CD1c-positive myeloid dendritic cell (primary cell): ENCODE measurements at regions not wholly inside any gene's neighbourhood (a gene's known extent, or its start where the extent isn't known, plus 50 kb on each side); places are given as distances from the start of the nearest gene placed in this dataset.
A peak's percentile ranks its signal among the peaks of the same experiment; 100 is the strongest.
"Not testable (repeated sequence)": the region's sequence is repeated elsewhere in the genome, so short reads cannot be mapped to it uniquely, and the experiment has no call there.

Experiments used
- DNase-seq: peaks from one replicate; pipeline ENCODE4 v3.0.0-alpha.2; 2016; ENCODE audit errors: extremely low spot score

DNA sequence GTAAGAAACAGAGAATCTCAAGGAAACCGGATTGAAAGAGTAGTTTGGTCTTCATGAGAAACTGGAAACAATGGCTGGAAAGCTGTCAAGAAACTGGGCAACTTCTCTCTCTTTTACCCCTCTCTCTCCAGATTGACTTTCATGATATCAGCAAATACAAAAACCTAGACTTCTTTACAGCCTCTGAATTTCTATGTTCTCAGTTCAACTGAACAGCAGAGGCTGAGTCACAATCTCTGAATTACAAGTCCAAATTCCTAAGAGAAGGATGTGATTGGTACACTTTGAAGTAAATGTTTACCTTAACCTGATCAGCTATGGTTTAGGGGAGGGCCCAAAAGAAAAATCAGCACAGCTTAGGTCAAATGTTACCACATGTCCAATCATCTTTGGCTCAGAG lies 974.9 kb downstream of the RPA4 start:
- no peak for DNase-seq

DNA sequence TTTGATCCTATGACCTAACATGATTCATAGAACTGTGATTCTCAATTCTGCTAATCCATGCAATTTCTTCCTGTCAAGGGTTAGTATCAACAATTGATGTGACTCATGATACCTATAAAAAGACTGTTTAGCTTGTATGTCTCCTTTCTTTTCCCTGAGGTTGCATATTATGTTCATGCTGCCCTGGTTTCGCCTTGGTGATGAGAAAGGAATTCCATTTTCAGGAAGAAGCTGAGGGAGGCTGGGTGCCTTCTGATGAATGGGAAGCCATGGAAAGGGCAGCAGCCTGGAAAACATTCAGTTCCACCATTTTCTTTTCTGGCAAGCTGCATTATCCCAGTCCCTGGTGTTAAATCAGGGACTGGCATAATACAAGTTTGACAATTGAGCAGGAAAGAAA lies 976.5 kb downstream of the RPA4 start:
- no peak for DNase-seq

DNA sequence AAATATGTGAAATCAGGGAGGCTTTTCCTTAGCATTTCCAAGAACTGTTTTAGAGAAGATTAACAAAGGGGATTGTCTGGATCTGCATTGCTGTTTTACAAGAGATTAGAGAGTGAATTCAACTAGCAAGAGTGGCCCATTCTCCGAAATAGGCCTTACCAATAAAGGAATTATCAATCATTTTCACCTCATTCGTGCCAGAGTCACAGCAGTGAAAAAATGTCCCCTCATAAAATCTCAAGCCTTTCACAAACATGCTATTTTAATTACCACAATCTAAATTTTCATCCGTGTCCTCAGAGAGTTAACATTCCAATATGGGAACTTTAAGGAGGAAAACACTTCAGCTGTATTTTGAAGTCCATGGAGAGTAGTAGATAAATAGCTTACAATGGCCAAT lies 979.6 kb downstream of the RPA4 start:
- DNase-seq = no peak

DNA sequence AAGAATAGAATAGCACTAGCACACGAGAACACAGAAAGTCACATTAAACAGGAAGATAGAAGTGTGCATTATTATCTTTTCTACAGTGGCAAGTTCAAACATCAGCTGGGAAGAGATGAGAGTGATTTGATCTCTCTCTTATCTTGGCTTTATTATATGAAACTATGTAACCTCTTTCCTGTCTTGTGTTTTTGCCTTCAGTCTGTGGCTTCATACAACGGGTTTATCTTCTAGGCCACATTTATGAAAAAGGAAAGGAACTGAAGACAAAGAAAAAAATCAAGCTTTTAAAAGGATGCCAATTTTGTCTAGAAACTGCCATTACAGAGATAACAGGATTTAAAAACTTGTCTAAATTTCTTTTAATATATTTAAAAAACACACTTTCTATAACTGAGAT lies 983.6 kb downstream of the RPA4 start:
- DNase-seq = no peak

DNA sequence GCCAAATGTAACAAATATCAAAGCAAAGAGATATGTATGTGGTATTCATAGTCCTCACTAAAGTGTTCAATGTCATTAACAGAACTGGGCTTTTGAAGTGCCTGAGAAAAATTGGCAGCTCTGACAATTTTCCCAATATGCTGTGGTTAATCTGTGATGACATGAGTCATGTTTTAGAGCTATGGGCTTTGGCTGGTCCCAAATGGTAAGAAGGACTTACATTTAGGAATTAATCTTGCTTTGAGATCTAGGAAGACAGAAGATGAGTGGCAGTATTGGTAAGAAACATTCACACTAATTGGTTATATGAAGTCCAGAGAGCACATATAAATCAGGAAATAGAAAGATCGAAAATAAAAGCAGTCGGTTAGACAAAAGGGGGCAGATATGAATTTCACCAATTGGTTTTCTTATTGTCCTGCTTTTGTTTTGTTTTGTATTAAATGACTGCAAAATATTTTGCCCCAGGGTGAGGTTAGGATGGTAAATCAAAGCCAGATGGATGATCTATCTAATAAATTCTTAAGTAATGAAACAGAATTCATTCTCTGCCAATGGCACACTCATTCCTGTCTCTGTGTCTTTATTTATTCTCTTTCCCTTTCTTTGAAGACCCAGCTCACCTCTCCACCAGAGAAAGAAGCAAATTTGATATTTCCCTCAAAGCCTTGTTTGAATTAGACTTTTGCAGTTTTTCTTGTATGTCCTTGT lies 993.1 kb downstream of the RPA4 start:
- DNase-seq = no peak

DNA sequence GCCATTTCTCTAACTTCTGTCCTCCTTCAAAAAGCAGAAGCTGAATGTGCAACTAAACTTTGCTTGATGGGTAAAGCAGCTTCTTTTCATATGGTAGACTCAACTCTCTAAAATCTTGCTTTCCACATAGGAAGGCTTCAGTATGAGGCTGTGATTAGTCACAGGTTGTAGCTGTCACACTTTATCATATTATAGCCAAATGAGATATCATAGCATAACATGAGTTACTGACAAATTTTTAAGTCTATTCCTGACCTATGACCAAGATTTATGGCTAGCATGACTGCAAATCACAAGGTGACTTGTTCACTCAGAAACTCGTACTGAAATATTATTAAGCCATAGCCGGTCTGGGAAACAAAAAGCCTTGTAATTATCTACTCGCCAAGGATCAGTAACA lies 998.6 kb downstream of the RPA4 start:
- no peak for DNase-seq

DNA sequence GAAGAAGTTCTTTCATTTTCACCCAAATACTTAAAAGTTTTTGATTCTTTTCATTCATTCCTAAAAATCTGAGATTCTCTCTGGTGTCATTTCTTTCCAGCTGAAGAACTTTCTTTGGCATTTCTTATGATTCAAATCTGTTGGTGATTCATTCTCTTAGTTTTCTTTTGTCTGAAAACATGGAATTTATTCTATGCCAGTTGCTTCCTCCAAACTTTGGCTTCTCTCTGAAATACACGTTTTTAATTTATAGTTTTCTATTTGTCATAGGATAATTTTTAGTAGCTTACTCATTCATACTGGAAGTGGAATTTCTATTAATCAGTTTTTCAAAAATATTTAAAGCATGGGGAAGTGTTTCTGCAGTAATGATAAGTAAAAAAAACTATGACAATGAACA lies 1012.0 kb downstream of the RPA4 start:
- no peak for DNase-seq

DNA sequence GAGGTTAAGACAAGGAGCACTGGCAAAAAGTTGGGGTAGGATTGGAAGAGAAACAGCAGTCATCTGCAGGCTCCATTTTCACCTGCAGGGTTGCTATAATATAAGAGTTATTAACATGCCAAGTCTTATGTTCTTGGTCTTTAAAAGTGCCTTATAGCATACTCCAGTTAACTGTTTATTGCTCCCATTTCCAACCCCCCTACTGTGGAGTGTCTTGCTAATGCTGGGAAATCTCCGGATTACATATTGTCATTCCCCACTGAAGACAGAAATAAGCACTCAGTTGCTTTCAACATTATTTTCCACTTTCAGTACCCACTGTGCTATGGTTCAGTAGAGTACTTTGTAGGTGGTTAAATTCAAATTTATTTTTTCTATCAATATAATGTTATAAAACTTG lies 1014.3 kb downstream of the RPA4 start:
- no peak for DNase-seq

DNA sequence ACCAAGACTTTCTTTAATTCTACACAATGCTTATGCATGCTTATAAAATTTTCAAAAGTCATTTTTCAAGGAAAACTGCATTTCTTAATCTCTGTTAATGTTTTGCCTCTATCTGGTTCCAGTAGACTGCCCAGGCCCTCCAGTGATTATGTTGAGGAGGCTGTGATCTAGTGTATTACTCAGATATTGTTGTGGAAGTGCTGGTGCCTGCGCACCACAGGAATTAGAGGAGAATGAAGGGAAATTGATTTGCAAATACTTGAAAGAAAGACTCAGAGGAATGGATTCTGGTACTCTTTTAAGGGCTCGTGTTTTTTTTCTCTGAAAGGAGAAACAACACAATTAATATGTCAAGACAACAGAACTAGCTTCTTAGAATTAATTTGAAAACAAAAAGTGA lies 1015.1 kb downstream of the RPA4 start:
- DNase-seq = no peak

DNA sequence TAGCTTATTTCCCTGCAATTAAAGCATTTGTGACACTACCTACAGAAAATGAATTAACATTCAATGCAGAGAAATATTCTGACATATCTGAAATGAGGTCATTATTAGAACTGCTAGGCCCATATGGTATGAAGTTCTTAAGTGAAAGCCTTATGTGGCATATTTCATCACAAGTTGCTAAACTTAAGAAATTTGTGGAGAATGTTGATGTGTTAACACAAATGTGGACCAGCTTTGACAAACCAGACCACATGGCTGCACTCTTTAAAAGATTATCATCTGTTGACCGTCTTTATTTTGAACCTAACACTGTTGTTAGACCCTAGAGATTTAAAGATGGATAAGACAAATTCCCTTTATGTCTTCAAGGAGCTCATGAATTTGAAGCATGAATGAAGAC lies 1024.1 kb downstream of the RPA4 start:
- DNase-seq = no peak

DNA sequence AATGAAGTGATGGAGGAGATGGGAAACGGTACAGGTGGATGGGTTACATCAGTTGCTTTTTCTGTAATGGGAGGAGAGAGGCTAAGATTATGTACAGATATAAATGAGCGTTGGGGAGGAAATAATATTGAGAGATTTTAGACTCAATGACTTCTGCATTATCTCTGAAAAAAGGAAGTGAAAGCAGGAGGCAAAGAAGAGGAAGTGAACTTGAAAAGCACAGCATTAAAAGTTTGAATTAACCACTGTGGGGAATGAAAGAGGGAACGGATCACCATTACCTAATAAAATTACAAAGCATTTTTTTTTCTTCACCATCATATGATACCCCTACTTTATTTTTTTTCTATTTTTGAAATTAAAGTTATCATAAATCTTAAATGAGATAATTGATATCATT lies 1025.5 kb downstream of the RPA4 start:
- peak; percentile 56 for DNase-seq

DNA sequence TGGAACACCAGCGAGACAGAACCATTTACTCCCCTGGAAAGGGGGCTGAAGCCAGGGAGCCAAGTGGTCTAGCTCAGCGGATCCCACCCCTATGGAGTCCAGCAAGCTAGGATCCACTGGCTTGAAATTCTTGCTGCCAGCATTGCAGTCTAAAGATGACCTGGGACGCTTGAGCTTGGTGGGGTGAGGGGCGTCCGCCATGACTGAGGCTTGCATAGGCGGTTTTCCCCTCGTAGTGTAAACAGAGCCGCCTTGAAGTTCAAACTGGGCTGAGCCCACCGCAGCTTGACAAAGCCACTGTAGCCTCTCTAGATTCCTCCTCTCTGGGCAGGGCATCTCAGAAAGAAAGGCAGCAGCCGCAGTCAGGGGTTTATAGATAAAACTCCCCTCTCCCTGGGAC lies 1031.7 kb downstream of the RPA4 start:
- not testable (repeated sequence) for DNase-seq

DNA sequence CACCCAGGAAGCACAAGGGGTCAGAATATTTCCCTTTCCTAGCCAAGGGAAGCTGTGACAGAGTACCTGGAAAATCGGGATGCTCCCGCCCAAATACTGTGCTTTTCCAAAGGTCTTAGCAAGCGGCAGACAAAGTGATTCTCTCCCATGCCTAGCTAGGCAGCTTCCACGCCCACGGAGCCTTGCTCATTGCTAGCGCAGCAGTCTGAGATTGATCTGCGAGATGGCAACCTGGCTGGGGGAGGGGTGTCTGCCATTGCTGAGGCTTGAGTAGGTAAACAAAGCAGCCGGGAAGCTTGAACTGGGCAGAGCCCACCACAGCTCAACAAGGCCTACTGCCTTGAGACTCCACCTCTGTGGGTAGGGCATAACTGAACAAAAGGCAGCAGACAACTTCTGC lies 1037.5 kb downstream of the RPA4 start:
- not testable (repeated sequence) for DNase-seq

DNA sequence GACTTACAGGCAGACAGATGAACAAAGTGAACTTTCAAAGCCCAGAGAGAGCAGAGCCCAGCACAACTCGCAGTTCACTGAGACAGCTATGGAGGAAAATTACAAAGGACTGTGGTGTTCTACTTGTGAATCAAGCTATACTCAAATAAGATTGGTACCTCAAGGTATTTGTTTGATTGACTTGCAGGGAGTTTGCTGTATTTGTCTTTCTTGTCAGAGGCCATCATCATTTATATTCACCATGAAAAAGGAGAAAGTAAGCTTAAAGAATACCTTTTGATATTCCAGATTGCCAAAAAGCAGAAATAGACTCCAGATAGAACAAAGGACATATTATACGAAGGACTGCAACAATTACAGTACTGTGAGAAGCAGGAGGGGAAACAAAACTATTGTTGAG lies 1047.9 kb downstream of the RPA4 start:
- no peak for DNase-seq

DNA sequence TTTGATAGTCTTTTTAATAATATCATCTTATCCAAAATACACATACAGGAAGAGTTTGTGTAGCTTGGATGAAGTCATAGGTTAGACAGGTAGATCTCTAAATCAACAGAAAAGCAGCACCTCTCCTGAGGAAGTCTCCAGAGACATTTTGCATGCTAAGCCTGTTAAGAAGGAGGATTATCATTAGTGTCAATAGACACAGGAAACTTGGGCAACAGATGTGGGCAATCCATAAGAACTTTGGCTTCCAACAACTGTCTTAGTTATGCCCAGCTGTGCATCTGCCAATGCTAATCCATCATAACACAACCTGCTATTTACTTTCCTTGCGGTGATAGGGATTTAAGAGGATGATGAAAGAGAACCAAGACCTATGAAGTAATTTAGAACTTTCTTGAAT lies 1052.6 kb downstream of the RPA4 start:
- no peak for DNase-seq

DNA sequence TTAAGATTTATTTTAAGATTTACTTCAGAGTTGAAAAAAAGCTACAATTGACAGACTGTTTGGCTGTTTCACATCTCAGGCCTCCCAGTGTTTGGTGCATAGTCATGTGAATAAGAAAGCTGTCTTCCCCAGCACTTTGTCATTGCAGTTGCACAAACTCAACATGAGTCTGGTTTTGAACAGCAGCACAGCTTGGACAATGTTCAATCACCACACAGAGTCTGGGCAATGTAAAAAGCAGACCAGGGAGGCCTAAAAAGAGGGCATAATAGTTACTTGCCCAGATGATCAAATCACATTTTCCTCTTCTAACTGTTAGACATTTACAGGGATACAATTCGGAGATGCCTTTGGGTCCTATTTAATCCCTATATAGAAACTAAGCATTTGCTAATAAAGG lies 1055.0 kb downstream of the RPA4 start:
- no peak for DNase-seq

DNA sequence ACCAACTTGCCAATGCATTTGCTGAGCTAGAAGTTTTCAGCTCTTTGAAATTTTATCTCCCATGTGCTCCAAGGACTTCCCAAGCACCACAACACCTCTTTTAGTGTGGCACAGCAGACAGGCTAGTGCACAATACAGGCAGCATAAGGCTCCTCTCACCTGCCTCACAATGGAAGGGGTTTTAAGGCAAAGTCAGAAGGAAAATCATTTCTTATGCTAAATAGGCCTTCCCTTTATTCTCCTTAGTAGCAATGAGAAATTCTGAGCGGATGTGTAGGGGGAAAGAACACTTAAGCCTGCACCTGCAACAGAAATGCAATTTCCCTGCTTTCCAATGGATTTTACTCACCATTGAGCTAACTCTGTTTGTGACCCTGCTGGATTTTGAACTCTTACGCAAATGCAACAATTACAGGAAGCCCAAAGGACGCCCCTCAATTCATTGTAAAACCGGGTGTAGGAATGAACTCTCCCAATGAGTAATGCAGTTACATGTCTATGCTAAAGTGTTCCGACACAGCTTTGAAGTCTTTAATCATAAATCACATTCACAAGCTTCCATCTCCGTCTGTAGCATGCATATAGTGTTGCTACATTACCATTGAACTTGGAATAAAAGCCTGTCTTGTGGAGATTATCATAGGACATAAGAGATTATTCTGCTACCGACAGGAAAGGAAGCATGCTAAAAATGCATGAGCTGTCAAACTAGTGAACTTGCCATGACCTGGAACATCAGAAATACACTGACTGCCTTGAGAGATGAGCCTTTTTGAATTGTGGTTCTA lies 1084.9 kb downstream of the RPA4 start:
- no peak for DNase-seq

DNA sequence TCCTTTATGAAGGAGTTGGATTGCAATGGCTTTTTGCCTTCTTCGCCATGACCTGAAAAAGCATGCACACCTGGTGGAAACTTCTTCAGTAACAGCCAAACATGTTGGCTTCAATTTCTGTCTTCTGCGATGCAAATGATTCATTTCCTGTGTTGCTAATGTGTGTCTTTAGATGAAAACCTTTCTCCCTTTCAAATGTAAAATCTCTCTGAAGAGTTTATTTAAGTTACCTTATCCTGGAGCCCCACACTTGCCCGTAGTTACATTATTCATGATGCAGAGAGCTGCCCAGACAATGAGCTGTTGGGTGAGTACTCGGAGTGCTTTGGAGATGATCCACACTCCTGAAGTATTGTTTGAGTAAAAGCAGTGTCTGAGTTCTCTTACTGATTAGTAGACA lies 1100.9 kb downstream of the RPA4 start:
- no peak for DNase-seq

DNA sequence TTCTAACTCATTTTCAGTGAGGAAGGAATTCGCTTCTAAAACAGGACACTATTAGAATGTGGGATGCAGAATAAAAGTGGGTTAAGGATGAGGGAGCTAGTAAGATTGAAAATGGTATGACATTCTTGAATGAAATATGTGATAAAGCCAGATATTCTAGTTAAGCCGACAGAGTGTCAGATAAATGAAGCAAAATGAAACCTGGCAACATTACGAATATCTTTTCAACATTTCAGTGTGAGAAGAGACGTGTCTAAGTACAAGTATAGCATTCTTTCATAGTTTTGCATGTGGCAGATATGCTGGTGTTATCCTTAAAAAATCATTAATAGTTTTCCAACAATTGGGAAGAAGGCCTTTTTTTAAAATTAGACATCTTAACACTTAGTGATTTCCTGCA lies 1101.4 kb downstream of the RPA4 start:
- DNase-seq = no peak

DNA sequence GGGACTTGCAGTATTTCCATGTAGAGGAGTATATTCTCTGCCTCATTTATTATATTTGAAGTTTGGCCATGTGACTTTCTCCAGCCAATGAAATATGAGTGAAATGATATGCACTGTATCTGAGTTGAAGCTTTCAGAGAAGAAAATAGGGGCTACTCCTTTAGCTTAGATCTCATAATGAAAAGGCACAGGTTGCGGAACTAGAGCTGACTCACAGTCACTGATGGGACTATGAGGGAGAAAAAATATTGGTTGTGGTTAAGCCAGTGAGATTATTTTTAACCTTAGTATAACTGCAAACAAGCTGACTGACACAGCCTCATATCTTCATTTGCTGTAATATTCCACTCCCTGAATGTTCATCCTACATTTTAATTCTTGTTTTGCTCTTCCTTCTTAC lies 1104.3 kb downstream of the RPA4 start:
- DNase-seq = no peak

DNA sequence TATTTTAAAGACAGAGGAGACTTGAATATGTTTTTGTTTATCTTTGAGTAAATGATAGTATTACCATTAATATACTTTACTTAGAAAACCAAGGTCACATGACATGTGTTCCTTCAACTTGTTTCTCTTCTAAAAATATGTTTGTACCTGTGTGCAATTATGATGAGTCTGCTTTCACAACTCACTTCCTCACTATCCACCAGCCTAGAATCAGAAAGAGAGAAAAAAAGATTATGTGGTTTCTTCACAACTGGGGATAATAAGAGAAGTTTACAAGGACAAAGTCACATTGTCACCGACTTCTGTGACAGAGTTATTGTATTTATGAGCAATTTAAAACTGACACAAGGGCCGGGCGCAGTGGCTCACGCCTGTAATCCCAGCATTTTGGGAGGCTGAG lies 1112.1 kb downstream of the RPA4 start:
- no peak for DNase-seq

DNA sequence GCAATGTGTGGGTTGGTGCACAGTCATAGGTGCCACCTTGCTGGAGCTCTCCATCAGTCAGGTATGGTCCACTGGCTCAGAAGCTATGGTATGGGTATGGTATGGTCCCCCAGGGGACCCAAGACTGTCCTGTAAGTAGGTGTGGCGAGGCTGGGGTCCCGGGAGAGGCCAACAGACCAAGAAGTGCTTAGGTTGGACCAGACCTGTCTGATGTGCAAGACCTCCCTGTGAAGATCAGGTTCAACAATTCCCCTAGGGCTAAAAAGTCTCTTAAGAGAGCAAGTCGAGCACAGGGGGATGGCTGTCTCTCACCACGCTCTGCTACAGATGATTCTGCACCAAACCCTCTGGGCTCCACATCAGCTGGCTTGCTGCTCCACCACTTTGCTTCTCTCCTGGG lies 1145.0 kb downstream of the RPA4 start:
- DNase-seq = no peak

DNA sequence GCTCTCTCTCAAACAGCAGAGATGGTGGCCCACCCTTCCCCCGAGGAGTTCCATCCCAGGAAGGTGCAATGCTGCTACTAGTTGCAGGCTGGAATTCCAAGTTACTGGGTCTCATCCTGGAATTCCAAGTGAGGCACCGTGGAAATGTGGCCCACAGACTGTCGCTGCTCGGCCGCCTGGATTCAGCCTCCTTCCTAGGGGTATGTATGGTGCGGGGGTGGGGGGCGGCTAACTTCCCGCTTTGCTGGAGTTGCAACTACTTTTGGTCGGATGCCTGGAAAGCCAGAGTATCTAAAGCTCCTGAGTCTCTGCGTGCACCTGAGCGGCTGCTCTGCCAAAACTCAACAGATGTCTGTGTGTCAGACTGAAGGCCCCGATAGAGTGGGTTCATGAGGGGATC lies 1146.2 kb downstream of the RPA4 start:
- no peak for DNase-seq

DNA sequence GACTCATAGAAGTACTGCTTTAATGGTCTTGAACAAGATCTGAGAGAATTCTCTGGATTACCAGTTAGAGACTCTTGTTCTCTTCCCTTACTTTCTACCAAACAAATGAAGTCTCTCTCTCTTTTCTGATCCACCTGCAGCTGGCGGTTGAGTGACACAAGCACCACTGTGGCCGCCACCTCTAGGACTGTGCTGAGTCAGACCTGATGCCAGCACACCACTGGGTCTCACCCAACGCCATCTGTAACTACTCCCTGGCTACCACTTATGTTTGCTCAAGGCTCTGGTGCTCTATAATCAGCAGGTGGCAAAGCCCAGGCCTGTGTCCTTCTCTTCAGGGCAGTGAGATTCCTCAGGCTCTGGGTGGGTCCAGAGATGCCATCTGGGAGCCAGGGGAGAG lies 1173.5 kb downstream of the RPA4 start:
- DNase-seq = no peak
